GM12873 (cell line): ENCODE measurements at regions not wholly inside any gene's neighbourhood (a gene's known extent, or its start where the extent isn't known, plus 50 kb on each side); places are given as distances from the start of the nearest gene placed in this dataset.

Source experiments
- CTCF ChIP-seq: IDR thresholded peaks from 2 replicates; pipeline ENCODE4 v1.5.1; 2012; ENCODE audit warnings: low read depth, mild to moderate bottlenecking, moderate library complexity, low read length, control low read depth; ENCODE audit not compliant: insufficient read depth; ENCODE audit errors: missing control alignments

GRCh38 chr20:22652681-22653588 is 68.6 kb upstream of the FOXA2 start:
- no peak for TF ChIP-seq CTCF

- TF ChIP-seq CTCF = no peak
Measured at GRCh38 chr20:22653658-22654642, 69.6 kb upstream of the FOXA2 start.

GRCh38 chr20:22663528-22664025 is 79.2 kb upstream of the FOXA2 start:
- no peak for TF ChIP-seq CTCF

GRCh38 chr20:22667198-22667597 is 82.8 kb upstream of the FOXA2 start:
- TF ChIP-seq CTCF = no peak

- TF ChIP-seq CTCF = no peak
Measured at GRCh38 chr20:22672191-22672590, 87.8 kb upstream of the FOXA2 start.

GRCh38 chr20:22673467-22673866 is 89.1 kb upstream of the FOXA2 start:
- no peak for TF ChIP-seq CTCF

GRCh38 chr20:22675341-22675740 is 91.0 kb upstream of the FOXA2 start:
- TF ChIP-seq CTCF = no peak
